ENCODE measurements at regions not wholly inside any gene's neighbourhood (a gene's known extent, or its start where the extent isn't known, plus 50 kb on each side); places are given as distances from the start of the nearest gene placed in this dataset.

GRCh38 chr11:122168218-122168617 is 52.2 kb upstream of the BLID start:
- TF ChIP-seq CAMTA2 (CRISPR knock-in tag; conservative IDR thresholded peaks at IDR 0.05) (no peak), RAD21 (CRISPR knock-in tag; conservative IDR thresholded peaks at IDR 0.05 in 1 of 2, IDR thresholded peaks at IDR 0.05 in 1 of 2) (no peak), PHF20 (IDR thresholded peaks at IDR 0.05; ENCODE audit: partially characterized antibody) (no peak)
- Histone ChIP-seq H4K20me1 (replicated peaks; ENCODE audit: control insufficient read depth, insufficient read depth, low read length) (no peaks in the 10 kb centered on the region), H3K4me3 (no peak overlapping the region), H3K27me3 (ENCODE audit: control insufficient read depth in 2 of 2, insufficient read depth in 2 of 2, low read length in 2 of 2) (no peaks in the 10 kb centered on the region), H2AFZ (ENCODE audit: low read depth, low read length) (no peak overlapping the region), H3K9me1 (ENCODE audit: control insufficient read depth, insufficient read depth, low read length) (no peaks in the 10 kb centered on the region), H3K9ac (ENCODE audit: insufficient read depth in 1 of 2, low read depth in 2 of 2, low read length in 2 of 2) (no peak overlapping the region), H3K36me3 (ENCODE audit: control insufficient read depth, insufficient read depth, low read length) (no peaks in the 10 kb centered on the region), H3K79me2 (ENCODE audit: control insufficient read depth, insufficient read depth, low read length) (no peaks in the 10 kb centered on the region), H3K4me1 (replicated peaks in 1 of 2; ENCODE audit: control insufficient read depth in 2 of 2, insufficient read depth in 2 of 2, low read length in 2 of 2) (no peaks in the 10 kb centered on the region), H3K27ac (ENCODE audit: extremely low read depth, low read depth, low read length) (no peak overlapping the region), H3K9me3 (replicated peaks; ENCODE audit: control insufficient read depth, insufficient read depth, low read depth, low read length) (no peaks in the 10 kb centered on the region), H3K4me2 (ENCODE audit: insufficient read depth, low read length) (no peak overlapping the region)
- WGBS (ENCODE audit: insufficient coverage, low coverage, missing lambda C conversion rate): 0% methylated on average over 3 of the region's 3 CpGs
- ChIA-PET POLR2A (no interaction called here), CTCF (ENCODE audit: low intra/inter-chr PET ratio) (no interaction called here)
- ATAC-seq (no peak), DNase-seq (ENCODE audit: extremely low read depth in 1 of 4, low spot score in 3 of 4) (no peak), FAIRE-seq (no peak)
- intact Hi-C loops (cut with micrococcal nuclease) (no loop called here), in situ Hi-C loops (cut with MboI) (no loop called here)
- no TSS peak for BruUV-seq (replicated peaks)

- no peaks in the 10 kb centered on the region for H3K79me2 ChIP-seq (ENCODE audit: control insufficient read depth, insufficient read depth, low read length)
- H3K27ac ChIP-seq (ENCODE audit: extremely low read depth, low read depth, low read length): no peak overlapping the region
- no peaks in the 10 kb centered on the region for H4K20me1 ChIP-seq (replicated peaks; ENCODE audit: control insufficient read depth, insufficient read depth, low read length)
- no peak for TF ChIP-seq NFXL1 (CRISPR knock-in tag; IDR thresholded peaks at IDR 0.05)
- TF ChIP-seq PRMT5 (CRISPR knock-in tag; IDR thresholded peaks at IDR 0.05): no peak
- TF ChIP-seq ATF3 (IDR thresholded peaks at IDR 0.05): no peak
- no peak for TF ChIP-seq ATF3 (CRISPR knock-in tag; conservative IDR thresholded peaks at IDR 0.05)
- CTCF ChIA-PET (ENCODE audit: low intra/inter-chr PET ratio): no interaction called here
- no peak overlapping the region for H3K4me3 ChIP-seq
- DNase-seq (ENCODE audit: extremely low read depth in 1 of 4, low spot score in 3 of 4) (no peak), ATAC-seq (no peak), FAIRE-seq (no peak)
- H3K27me3 ChIP-seq (ENCODE audit: control insufficient read depth in 2 of 2, insufficient read depth in 2 of 2, low read length in 2 of 2): no peaks in the 10 kb centered on the region
- H3K4me1 ChIP-seq (replicated peaks in 1 of 2; ENCODE audit: control insufficient read depth in 2 of 2, insufficient read depth in 2 of 2, low read length in 2 of 2): no peaks in the 10 kb centered on the region
- 0% methylated on average over 3 of the region's 3 CpGs for WGBS (ENCODE audit: insufficient coverage, low coverage, missing lambda C conversion rate)
- POLR2A ChIA-PET: no interaction called here
- no TSS peak for BruUV-seq (replicated peaks)
- no peak overlapping the region for H2AFZ ChIP-seq (ENCODE audit: low read depth, low read length)
- H3K9me1 ChIP-seq (ENCODE audit: control insufficient read depth, insufficient read depth, low read length): no peaks in the 10 kb centered on the region
- H3K9me3 ChIP-seq (replicated peaks; ENCODE audit: control insufficient read depth, insufficient read depth, low read depth, low read length): no peaks in the 10 kb centered on the region
- H3K9ac ChIP-seq (ENCODE audit: insufficient read depth in 1 of 2, low read depth in 2 of 2, low read length in 2 of 2): no peak overlapping the region
- intact Hi-C loops (cut with micrococcal nuclease): no loop called here
- in situ Hi-C loops (cut with MboI): no loop called here
- no peak overlapping the region for H3K4me2 ChIP-seq (ENCODE audit: insufficient read depth, low read length)
- H3K36me3 ChIP-seq (ENCODE audit: control insufficient read depth, insufficient read depth, low read length): no peaks in the 10 kb centered on the region
Measured at GRCh38 chr11:122167100-122167499, 51.1 kb upstream of the BLID start.

Measured in K562 (cell line).